Mesodermal cell (in vitro differentiated cells): ENCODE measurements at regions not wholly inside any gene's neighbourhood (a gene's known extent, or its start where the extent isn't known, plus 50 kb on each side); places are given as distances from the start of the nearest gene placed in this dataset.
"Not testable (repeated sequence)": the region's sequence is repeated elsewhere in the genome, so short reads cannot be mapped to it uniquely, and the experiment has no call there.

ENCODE experiments used
- H3K27ac ChIP-seq: 2 replicates; pipeline ENCODE4 v1.7.0; 2013; ENCODE audit warnings: mild to moderate bottlenecking, low read depth, low read length, moderate library complexity; ENCODE audit not compliant: severe bottlenecking
- H3K36me3 ChIP-seq: 2 replicates; pipeline ENCODE4 v1.7.1; 2013; ENCODE audit warnings: mild to moderate bottlenecking, low read length, moderate library complexity; ENCODE audit not compliant: control insufficient read depth, insufficient read depth
- H3K4me1 ChIP-seq: one replicate; pipeline ENCODE4 v1.7.1; 2013; ENCODE audit warnings: mild to moderate bottlenecking, low read length; ENCODE audit not compliant: insufficient read depth, control insufficient read depth, poor library complexity, severe bottlenecking
- H3K4me3 ChIP-seq: 2 replicates; pipeline ENCODE4 v1.7.0; 2013; ENCODE audit warnings: low read length, control low read depth, mild to moderate bottlenecking; ENCODE audit not compliant: insufficient read depth, poor library complexity, severe bottlenecking; ENCODE audit errors: extremely low read depth
- H3K9me3 ChIP-seq: 2 replicates; pipeline ENCODE4 v1.7.1; 2013; ENCODE audit warnings: mild to moderate bottlenecking, low read length, moderate library complexity; ENCODE audit not compliant: control insufficient read depth
- WGBS, 2 experiments: methylation state at CpG; one replicate each; pipeline ENCODE4 v1.1.5; 2013; ENCODE audit warnings: missing lambda C conversion rate in 2 of 2; ENCODE audit not compliant: insufficient coverage in 2 of 2; 5-methylcytosine and 5-hydroxymethylcytosine counted together

GRCh38 chr4:103885152-103885551, 165.4 kb upstream of the TACR3 start:
- H3K4me3 ChIP-seq = no peak overlapping the region
- no peaks in the 10 kb centered on the region for H3K9me3 ChIP-seq
- no peaks in the 10 kb centered on the region for H3K36me3 ChIP-seq
- no CpG with 5 or more reads among the region's 3 CpGs for WGBS, 2 experiments
- H3K4me1 ChIP-seq = no peaks in the 10 kb centered on the region
- H3K27ac ChIP-seq = no peak overlapping the region

GRCh38 chr4:103867311-103867710, 147.5 kb upstream of the TACR3 start:
- H3K4me3 ChIP-seq = no peak overlapping the region
- no peaks in the 10 kb centered on the region for H3K9me3 ChIP-seq
- no peaks in the 10 kb centered on the region for H3K4me1 ChIP-seq
- no peak overlapping the region for H3K27ac ChIP-seq
- H3K36me3 ChIP-seq = no peaks in the 10 kb centered on the region
- 70 to 88% methylated on average over 1 of the region's 2 CpGs for WGBS, 2 experiments

DNA sequence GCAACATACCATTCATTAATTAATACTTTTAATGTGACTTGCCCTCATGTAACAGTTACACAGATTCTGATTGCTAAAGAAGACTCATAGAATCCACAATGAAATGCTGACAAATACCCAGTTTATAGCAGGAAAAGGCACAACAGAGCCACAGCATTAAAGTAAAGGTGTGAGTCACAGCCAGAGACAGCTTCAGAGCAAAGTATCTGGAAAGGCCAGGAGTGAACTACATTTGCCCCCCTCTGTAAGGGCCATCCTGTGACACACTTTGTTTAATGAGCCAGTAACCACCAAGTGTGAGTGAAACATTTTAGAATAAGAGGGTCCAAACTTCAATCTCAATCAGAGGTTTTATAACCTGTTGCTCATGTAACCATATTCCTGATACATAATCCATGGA, 133.8 kb upstream of the TACR3 start:
- H3K36me3 ChIP-seq = no peaks in the 10 kb centered on the region
- no peaks in the 10 kb centered on the region for H3K9me3 ChIP-seq
- no peak overlapping the region for H3K4me3 ChIP-seq
- H3K27ac ChIP-seq = no peak overlapping the region
- no peaks in the 10 kb centered on the region for H3K4me1 ChIP-seq

DNA sequence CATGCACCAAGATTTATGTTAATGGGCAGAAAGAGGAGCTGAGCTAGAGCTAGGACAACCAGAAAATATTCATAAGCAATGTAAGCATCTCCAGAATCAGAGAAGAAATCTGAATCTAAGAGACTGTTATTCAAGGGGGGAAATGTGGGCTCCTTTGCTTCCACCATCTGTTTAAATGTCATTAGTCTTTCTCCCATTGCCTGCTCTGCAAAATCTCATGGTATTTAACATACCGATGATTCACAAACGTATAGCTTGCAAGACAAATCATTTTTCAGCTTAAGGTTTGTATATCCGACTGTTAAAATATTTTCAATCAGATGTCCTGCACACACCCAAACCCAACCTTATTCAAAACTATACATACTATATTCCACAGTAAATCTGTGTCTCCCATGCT, 133.4 kb upstream of the TACR3 start:
- no peak overlapping the region for H3K27ac ChIP-seq

GRCh38 chr4:103845075-103845474, 125.3 kb upstream of the TACR3 start:
- Histone ChIP-seq H3K36me3 (no peaks in the 10 kb centered on the region), H3K4me1 (no peaks in the 10 kb centered on the region), H3K4me3 (no peak overlapping the region), H3K9me3 (no peaks in the 10 kb centered on the region), H3K27ac (no peak overlapping the region)

More for the DNA sequence above, 133.4 kb upstream of the TACR3 start:
- 97 to 100% methylated on average over 3 of the region's 3 CpGs for WGBS, 2 experiments
- H3K4me1 ChIP-seq = no peaks in the 10 kb centered on the region
- H3K4me3 ChIP-seq = no peak overlapping the region
- no peaks in the 10 kb centered on the region for H3K36me3 ChIP-seq
- no peaks in the 10 kb centered on the region for H3K9me3 ChIP-seq

GRCh38 chr4:103842637-103843239, 123.0 kb upstream of the TACR3 start:
- 83 to 100% methylated on average over 1 of the region's 5 CpGs for WGBS, 2 experiments
- Histone ChIP-seq H3K36me3 (no peaks in the 10 kb centered on the region), H3K4me1 (no peaks in the 10 kb centered on the region), H3K9me3 (no peaks in the 10 kb centered on the region), H3K27ac (no peak overlapping the region), H3K4me3 (no peak overlapping the region)

DNA sequence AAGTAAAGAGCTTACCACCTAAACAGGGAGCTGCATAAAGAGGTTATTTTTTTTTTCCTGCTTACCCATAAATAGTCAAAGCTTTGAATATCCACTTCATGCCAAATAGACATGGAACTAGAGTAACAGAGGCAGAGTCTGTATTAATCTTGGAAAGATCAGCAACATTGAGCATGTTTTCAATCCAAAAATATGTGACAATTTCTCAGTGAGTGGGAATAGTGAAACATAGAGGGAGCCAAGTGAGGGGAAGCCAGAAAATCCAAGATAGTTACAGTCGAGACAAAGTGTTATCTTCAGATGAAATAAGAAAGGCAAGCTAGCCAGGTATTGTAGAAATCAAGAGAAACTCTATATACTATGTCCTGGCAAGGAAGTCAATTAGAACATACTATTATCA, 122.3 kb upstream of the TACR3 start:
- H3K36me3 ChIP-seq = no peaks in the 10 kb centered on the region

GRCh38 chr4:103810308-103810707, 90.5 kb upstream of the TACR3 start:
- H3K4me1 ChIP-seq, H3K36me3 ChIP-seq, H3K4me3 ChIP-seq, H3K9me3 ChIP-seq, H3K27ac ChIP-seq: not testable (repeated sequence)
- WGBS, 2 experiments = 63 to 76% methylated on average over 4 to 5 of the region's 5 CpGs

More for the DNA sequence above, 122.3 kb upstream of the TACR3 start:
- WGBS, 2 experiments = no CpG with 5 or more reads among the region's 1 CpG
- Histone ChIP-seq H3K9me3 (no peaks in the 10 kb centered on the region), H3K4me3 (no peak overlapping the region), H3K27ac (no peak overlapping the region), H3K4me1 (no peaks in the 10 kb centered on the region)

DNA sequence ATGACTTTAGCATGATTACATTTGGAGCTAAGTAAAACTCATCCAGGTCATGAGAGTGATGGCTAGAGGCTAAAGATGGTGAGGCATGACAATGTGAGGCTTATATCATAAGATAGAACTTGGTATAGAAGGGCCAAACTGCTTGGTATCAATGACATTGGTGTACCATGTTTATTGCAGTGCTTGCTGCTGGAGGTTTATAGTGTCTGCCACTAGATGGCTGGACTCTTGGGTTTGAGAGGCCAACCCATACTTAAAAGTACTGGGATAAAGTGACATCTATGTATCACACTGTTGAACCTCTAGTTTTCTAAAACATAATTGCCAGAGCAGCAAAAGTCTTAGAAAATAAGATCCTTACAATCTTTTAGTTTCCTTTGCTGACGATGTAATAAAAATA, 83.0 kb upstream of the TACR3 start:
- H3K27ac ChIP-seq = no peak overlapping the region
- H3K9me3 ChIP-seq = no peaks in the 10 kb centered on the region
- H3K4me3 ChIP-seq = no peak overlapping the region
- no peaks in the 10 kb centered on the region for H3K36me3 ChIP-seq
- no peaks in the 10 kb centered on the region for H3K4me1 ChIP-seq
- WGBS, 2 experiments = no CpG with 5 or more reads among the region's 1 CpG

DNA sequence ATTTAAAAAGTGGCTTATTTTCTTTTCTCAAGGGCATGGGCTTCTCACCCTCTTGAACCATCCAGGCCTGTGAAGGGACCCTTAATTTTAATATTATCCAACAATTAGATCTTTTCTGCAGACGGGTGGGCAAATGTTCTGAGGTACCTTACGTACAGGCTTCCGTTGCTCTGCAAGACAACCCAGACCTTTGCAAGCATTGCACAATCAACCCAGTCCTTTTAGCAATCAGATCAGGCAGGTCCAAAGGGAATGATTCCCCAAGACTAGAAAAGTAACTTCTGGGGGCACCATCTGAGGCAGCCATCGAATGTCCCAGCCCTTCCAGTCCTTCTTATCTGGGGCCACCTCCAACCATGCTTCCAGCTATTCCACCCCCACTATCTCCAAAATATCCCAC, 67.3 kb upstream of the TACR3 start:
- Histone ChIP-seq H3K36me3 (no peaks in the 10 kb centered on the region), H3K4me3 (no peak overlapping the region), H3K4me1 (no peaks in the 10 kb centered on the region), H3K27ac (no peak overlapping the region), H3K9me3 (no peaks in the 10 kb centered on the region)
- WGBS, 2 experiments = 90% methylated on average over 4 of the region's 4 CpGs; no CpG with 5 or more reads in 1 of the 2 experiments

GRCh38 chr4:103786593-103786992, 66.8 kb upstream of the TACR3 start:
- Histone ChIP-seq H3K9me3 (no peaks in the 10 kb centered on the region), H3K4me1 (no peaks in the 10 kb centered on the region), H3K36me3 (no peaks in the 10 kb centered on the region), H3K4me3 (no peak overlapping the region), H3K27ac (no peak overlapping the region)
- 75 to 89% methylated on average over 1 of the region's 1 CpG for WGBS, 2 experiments
